MM.1S (cell line): ENCODE measurements at regions not wholly inside any gene's neighbourhood (a gene's known extent, or its start where the extent isn't known, plus 50 kb on each side); places are given as distances from the start of the nearest gene placed in this dataset.

Source experiments
- DNase-seq: peaks from one replicate; pipeline ENCODE4 v3.0.0-alpha.2; 2015
- H2AFZ ChIP-seq: fragments of 300-600 bp; sonication (generic); 2 replicates; pipeline ENCODE4 v1.6.0; 2016; ENCODE audit warnings: antibody characterized with exemption, low read length
- H3F3A ChIP-seq: fragments of 300-600 bp; sonication (generic); 2 replicates; pipeline ENCODE4 v1.6.1; 2016; ENCODE audit warnings: mild to moderate bottlenecking, antibody characterized with exemption, low read length, moderate library complexity, mixed read lengths; ENCODE audit not compliant: insufficient read depth
- H3K27ac ChIP-seq: fragments of 300-600 bp; sonication (generic); 2 replicates; pipeline ENCODE4 v1.5.1; 2016; ENCODE audit warnings: mild to moderate bottlenecking, low read length
- H3K27me3 ChIP-seq: fragments of 300-600 bp; sonication (generic); replicated peaks from 2 replicates; pipeline ENCODE4 v1.6.0; 2016; ENCODE audit warnings: low read length; ENCODE audit not compliant: insufficient read depth
- H3K36me3 ChIP-seq: fragments of 300-600 bp; sonication (generic); replicated peaks from 2 replicates; pipeline ENCODE4 v1.6.1; 2016; ENCODE audit warnings: mild to moderate bottlenecking, low read length, mixed read lengths; ENCODE audit not compliant: insufficient read depth
- H3K4me1 ChIP-seq: fragments of 300-600 bp; sonication (generic); 2 replicates; pipeline ENCODE4 v1.6.1; 2016; ENCODE audit warnings: low read length, mixed read lengths
- H3K4me2 ChIP-seq: fragments of 300-600 bp; sonication (generic); 2 replicates; pipeline ENCODE4 v1.6.0; 2016; ENCODE audit warnings: low read depth, low read length
- H3K4me3 ChIP-seq: fragments of 300-600 bp; sonication (generic); 2 replicates; pipeline ENCODE4 v1.5.1; 2016; ENCODE audit warnings: low read length, mixed read lengths
- H3K79me2 ChIP-seq: fragments of 300-600 bp; sonication (generic); 2 replicates; pipeline ENCODE4 v1.6.1; 2016; ENCODE audit warnings: mixed run types, low read length, mixed read lengths
- H3K9ac ChIP-seq: fragments of 300-600 bp; sonication (generic); 2 replicates; pipeline ENCODE4 v1.6.1; 2016; ENCODE audit warnings: low read length, mixed read lengths
- H3K9me2 ChIP-seq: fragments of 300-600 bp; sonication (generic); replicated peaks from 2 replicates; pipeline ENCODE4 v1.6.1; 2016; ENCODE audit warnings: mild to moderate bottlenecking, low read length, mixed read lengths; ENCODE audit not compliant: insufficient read depth
- H3K9me3 ChIP-seq: fragments of 300-600 bp; sonication (generic); replicated peaks from 2 replicates; pipeline ENCODE4 v1.6.1; 2016; ENCODE audit warnings: mild to moderate bottlenecking, low read length, mixed read lengths; ENCODE audit not compliant: insufficient read depth
- H4K20me1 ChIP-seq: fragments of 300-600 bp; sonication (generic); 2 replicates; pipeline ENCODE4 v1.6.1; 2016; ENCODE audit warnings: mild to moderate bottlenecking, low read length, moderate library complexity, mixed read lengths; ENCODE audit not compliant: insufficient read depth
- EZH2 ChIP-seq: fragments of 300-600 bp; sonication (generic); optimal IDR thresholded peaks from 2 replicates; pipeline ENCODE3; 2017; ENCODE audit warnings: low read depth, mild to moderate bottlenecking, antibody characterized with exemption, low read length, mixed read lengths
- EZH2phosphoT487 ChIP-seq: fragments of 300-600 bp; sonication (generic); IDR thresholded peaks from 2 replicates; pipeline ENCODE4 v1.6.1; 2018; ENCODE audit warnings: antibody characterized with exemption, low read length
- TF ChIP-seq, protein P1 (sequence below): fragments of 300-600 bp; sonication (generic); IDR thresholded peaks from 2 replicates; pipeline ENCODE4 v1.5.1; 2016; ENCODE audit warnings: antibody characterized with exemption, low read length, mixed read lengths

DNA sequence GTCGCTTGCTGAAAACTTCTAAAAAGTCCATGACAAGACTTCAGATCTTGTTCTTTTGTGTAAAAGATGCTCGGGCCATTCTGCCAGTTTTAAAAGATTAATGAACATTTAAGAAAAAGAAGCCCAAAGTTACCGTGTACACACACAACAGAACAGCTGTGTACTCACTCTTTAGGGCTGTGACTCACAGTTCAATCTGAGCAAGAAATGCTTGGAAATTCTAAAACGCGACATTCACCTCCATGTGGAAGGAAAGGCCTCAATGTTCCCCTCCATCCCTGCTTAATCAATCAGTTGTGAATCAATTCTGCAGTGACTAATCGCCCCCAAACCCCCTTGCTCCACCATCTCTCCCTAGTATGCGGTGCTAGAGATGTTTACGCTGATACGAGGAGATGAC, 609.9 kb upstream of the SALL1 start:
- no peak for DNase-seq
- Histone ChIP-seq H3K9ac (no peak overlapping the region), H3K4me2 (no peak overlapping the region), H2AFZ (no peak overlapping the region), H3K27ac (no peak overlapping the region), H3F3A (no peaks in the 10 kb centered on the region), H3K9me3 (no peaks in the 10 kb centered on the region), H3K27me3 (no peaks in the 10 kb centered on the region), H3K9me2 (no peaks in the 10 kb centered on the region), H4K20me1 (no peaks in the 10 kb centered on the region), H3K4me1 (no peaks in the 10 kb centered on the region), H3K36me3 (no peaks in the 10 kb centered on the region), H3K79me2 (no peaks in the 10 kb centered on the region), H3K4me3 (no peak overlapping the region)
- TF ChIP-seq, protein P1, sequence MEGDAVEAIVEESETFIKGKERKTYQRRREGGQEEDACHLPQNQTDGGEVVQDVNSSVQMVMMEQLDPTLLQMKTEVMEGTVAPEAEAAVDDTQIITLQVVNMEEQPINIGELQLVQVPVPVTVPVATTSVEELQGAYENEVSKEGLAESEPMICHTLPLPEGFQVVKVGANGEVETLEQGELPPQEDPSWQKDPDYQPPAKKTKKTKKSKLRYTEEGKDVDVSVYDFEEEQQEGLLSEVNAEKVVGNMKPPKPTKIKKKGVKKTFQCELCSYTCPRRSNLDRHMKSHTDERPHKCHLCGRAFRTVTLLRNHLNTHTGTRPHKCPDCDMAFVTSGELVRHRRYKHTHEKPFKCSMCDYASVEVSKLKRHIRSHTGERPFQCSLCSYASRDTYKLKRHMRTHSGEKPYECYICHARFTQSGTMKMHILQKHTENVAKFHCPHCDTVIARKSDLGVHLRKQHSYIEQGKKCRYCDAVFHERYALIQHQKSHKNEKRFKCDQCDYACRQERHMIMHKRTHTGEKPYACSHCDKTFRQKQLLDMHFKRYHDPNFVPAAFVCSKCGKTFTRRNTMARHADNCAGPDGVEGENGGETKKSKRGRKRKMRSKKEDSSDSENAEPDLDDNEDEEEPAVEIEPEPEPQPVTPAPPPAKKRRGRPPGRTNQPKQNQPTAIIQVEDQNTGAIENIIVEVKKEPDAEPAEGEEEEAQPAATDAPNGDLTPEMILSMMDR: no peak
- TF ChIP-seq EZH2 (no peak), EZH2phosphoT487 (no peak)

DNA sequence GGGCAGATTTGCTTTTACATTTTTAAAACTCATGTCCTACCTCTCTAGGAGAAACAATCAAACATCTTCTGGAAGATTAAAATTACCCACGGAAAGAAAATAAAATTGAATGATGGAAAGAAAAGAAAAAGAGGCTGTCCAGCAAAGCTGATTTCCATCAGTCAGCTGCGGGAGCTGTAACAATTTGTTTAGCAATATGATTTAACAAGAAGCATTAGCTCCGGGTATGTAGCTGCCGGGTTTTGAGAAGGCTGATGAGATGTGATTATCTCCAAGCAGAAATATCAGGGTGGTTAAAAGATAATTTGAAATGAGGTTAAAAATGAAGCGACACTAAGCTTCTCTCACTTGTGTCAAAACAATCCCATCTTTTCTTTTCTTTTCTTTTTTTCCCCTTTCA, 608.9 kb upstream of the SALL1 start:
- Histone ChIP-seq H3K27ac (no peak overlapping the region), H3K9ac (no peak overlapping the region), H4K20me1 (no peaks in the 10 kb centered on the region), H3K79me2 (no peaks in the 10 kb centered on the region), H3K4me1 (no peaks in the 10 kb centered on the region), H3K9me3 (no peaks in the 10 kb centered on the region), H3K4me2 (no peak overlapping the region), H2AFZ (no peak overlapping the region), H3F3A (no peaks in the 10 kb centered on the region), H3K4me3 (no peak overlapping the region), H3K36me3 (no peaks in the 10 kb centered on the region), H3K9me2 (no peaks in the 10 kb centered on the region), H3K27me3 (no peaks in the 10 kb centered on the region)
- TF ChIP-seq, protein P1: no peak
- TF ChIP-seq EZH2: no peak
- no peak for TF ChIP-seq EZH2phosphoT487
- DNase-seq: no peak

DNA sequence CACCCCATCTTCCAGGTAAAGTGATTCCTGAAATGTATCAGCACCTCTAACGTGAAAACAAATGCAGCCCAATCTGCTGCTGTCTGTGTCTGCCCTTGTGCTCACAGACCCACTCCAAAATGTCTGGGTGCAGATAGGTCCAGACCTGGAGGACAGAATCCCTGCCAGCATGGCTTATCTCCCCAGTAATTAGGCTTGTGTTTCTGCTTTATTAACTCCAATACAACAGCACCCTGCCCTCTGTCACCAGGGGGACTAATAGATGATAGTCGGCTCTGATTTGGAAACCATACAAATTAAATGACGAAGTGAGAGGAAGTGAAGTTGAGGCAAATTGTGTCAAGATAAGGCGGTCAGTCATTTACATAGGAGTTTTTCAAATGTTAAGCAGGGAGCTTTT, 608.3 kb upstream of the SALL1 start:
- DNase-seq: no peak
- Histone ChIP-seq H3K36me3 (no peaks in the 10 kb centered on the region), H4K20me1 (no peaks in the 10 kb centered on the region), H3K4me2 (no peak overlapping the region), H3K9ac (no peak overlapping the region), H3K27ac (no peak overlapping the region), H3K9me2 (no peaks in the 10 kb centered on the region), H2AFZ (no peak overlapping the region), H3K79me2 (no peaks in the 10 kb centered on the region), H3K4me1 (no peaks in the 10 kb centered on the region), H3F3A (no peaks in the 10 kb centered on the region), H3K9me3 (no peaks in the 10 kb centered on the region), H3K27me3 (no peaks in the 10 kb centered on the region), H3K4me3 (no peak overlapping the region)
- TF ChIP-seq EZH2phosphoT487: no peak
- no peak for TF ChIP-seq EZH2

DNA sequence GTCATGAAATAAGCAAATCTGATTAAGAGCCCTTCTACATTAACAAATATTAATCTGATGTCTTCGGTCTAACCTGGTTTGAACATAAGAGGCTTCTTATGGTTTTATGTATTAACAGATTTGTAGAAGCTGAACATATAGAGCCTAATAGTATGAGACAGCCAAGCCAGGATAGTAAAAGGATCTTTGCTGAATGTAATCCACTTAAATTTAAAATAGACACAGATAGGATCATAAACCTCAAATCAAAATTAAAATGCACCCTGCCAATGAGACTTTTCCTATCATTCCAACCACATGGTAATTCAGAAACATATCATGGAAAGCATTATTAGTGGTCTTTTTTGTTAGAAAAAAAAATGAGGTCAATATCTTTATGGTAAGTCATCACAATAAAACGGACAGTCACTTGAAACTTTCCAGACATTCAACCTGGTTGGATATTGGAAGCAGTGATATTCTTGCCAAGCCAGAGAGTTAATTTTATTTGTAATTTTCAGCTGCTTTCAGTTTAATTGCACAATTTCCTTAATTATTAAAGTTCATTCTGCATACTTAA, 606.9 kb upstream of the SALL1 start:
- no peaks in the 10 kb centered on the region for H3K4me1 ChIP-seq
- TF ChIP-seq, protein P1: no peak
- TF ChIP-seq EZH2phosphoT487: no peak
- TF ChIP-seq EZH2: no peak

More for the DNA sequence above, 606.9 kb upstream of the SALL1 start:
- Histone ChIP-seq H3K4me2 (no peak overlapping the region), H3F3A (no peaks in the 10 kb centered on the region), H3K9me2 (no peaks in the 10 kb centered on the region), H3K9me3 (no peaks in the 10 kb centered on the region), H3K36me3 (no peaks in the 10 kb centered on the region), H3K4me3 (no peak overlapping the region), H3K79me2 (no peaks in the 10 kb centered on the region), H2AFZ (no peak overlapping the region), H3K27me3 (no peaks in the 10 kb centered on the region), H4K20me1 (no peaks in the 10 kb centered on the region), H3K27ac (no peak overlapping the region), H3K9ac (no peak overlapping the region)
- DNase-seq: no peak
